ENCODE measurements at regions not wholly inside any gene's neighbourhood (a gene's known extent, or its start where the extent isn't known, plus 50 kb on each side); places are given as distances from the start of the nearest gene placed in this dataset.

GRCh38 chr4:3644849-3645627 lies 112.8 kb upstream of the LRPAP1 start:
- Histone ChIP-seq H3K27ac (ENCODE audit: insufficient read depth, low read depth, low read length) (no peak overlapping the region), H2AFZ (ENCODE audit: low read depth, low read length) (no peak overlapping the region), H3K4me1 (ENCODE audit: control insufficient read depth, extremely low read depth, insufficient read depth, low read length) (no peaks in the 10 kb centered on the region), H3K9me3 (replicated peaks; ENCODE audit: control insufficient read depth, insufficient read depth, low read length) (no peaks in the 10 kb centered on the region), H3K27me3 (ENCODE audit: control insufficient read depth in 2 of 2, insufficient read depth in 2 of 2, low read length in 2 of 2) (no peaks in the 10 kb centered on the region), H3K4me3 (replicated peaks in 1 of 3; ENCODE audit: insufficient read depth in 1 of 3, low read depth in 1 of 3, low read length in 3 of 3) (no peak overlapping the region), H3K79me2 (ENCODE audit: control insufficient read depth, insufficient read depth, low read length) (no peaks in the 10 kb centered on the region), H3K36me3 (ENCODE audit: control insufficient read depth in 2 of 2, extremely low read depth in 1 of 2, insufficient read depth in 2 of 2, low read length in 2 of 2) (no peaks in the 10 kb centered on the region), H3K9me1 (replicated peaks; ENCODE audit: control insufficient read depth, extremely low read depth, insufficient read depth, low read length) (no peaks in the 10 kb centered on the region), H4K20me1 (replicated peaks; ENCODE audit: control insufficient read depth, extremely low read depth, insufficient read depth, low read length) (no peaks in the 10 kb centered on the region), H3K4me2 (ENCODE audit: insufficient read depth, low read length) (no peak overlapping the region), H3K9ac (replicated peaks; ENCODE audit: extremely low read depth, insufficient read depth, low read length) (no peak overlapping the region)
- no peak for TF ChIP-seq POLR2A (IDR thresholded peaks at IDR 0.05; ENCODE audit: low read depth, low read length)
- TF ChIP-seq FOS (IDR thresholded peaks at IDR 0.05; ENCODE audit: borderline replicate concordance, insufficient read depth, low read length), result no peak
- no peak for TF ChIP-seq POLR2AphosphoS5 (IDR thresholded peaks at IDR 0.05; ENCODE audit: insufficient read depth, low read depth, low read length)
- TF ChIP-seq, protein P1, sequence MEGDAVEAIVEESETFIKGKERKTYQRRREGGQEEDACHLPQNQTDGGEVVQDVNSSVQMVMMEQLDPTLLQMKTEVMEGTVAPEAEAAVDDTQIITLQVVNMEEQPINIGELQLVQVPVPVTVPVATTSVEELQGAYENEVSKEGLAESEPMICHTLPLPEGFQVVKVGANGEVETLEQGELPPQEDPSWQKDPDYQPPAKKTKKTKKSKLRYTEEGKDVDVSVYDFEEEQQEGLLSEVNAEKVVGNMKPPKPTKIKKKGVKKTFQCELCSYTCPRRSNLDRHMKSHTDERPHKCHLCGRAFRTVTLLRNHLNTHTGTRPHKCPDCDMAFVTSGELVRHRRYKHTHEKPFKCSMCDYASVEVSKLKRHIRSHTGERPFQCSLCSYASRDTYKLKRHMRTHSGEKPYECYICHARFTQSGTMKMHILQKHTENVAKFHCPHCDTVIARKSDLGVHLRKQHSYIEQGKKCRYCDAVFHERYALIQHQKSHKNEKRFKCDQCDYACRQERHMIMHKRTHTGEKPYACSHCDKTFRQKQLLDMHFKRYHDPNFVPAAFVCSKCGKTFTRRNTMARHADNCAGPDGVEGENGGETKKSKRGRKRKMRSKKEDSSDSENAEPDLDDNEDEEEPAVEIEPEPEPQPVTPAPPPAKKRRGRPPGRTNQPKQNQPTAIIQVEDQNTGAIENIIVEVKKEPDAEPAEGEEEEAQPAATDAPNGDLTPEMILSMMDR (IDR thresholded peaks at IDR 0.05; ENCODE audit: extremely low read depth in 1 of 2, insufficient read depth in 1 of 2, low read depth in 1 of 2, low read length in 2 of 2), result no peak
- no peak for TF ChIP-seq GATA2 (IDR thresholded peaks at IDR 0.05; ENCODE audit: insufficient read depth, insufficient read length, low read depth, low read length)
- no peak for TF ChIP-seq JUN (IDR thresholded peaks at IDR 0.05; ENCODE audit: borderline replicate concordance, insufficient read depth, insufficient read length, low read depth)
- TF ChIP-seq EZH2 (IDR thresholded peaks at IDR 0.05; ENCODE audit: borderline replicate concordance, low read depth, low read length, severe bottlenecking), result no peak
- no peak for TF ChIP-seq MYC (IDR thresholded peaks at IDR 0.05; ENCODE audit: low read depth, low read length)
- no peak for TF ChIP-seq MAX (IDR thresholded peaks at IDR 0.05; ENCODE audit: insufficient read depth, insufficient read length)
- ChIA-PET CTCF (no interaction called here), POLR2A (no interaction called here)
- no TSS peak for BruUV-seq (replicated peaks)
- no peak for DNase-seq (ENCODE audit: low read depth, low spot score)
- intact Hi-C loops (cut with micrococcal nuclease) (no loop called here), dilution Hi-C loops (cut with MboI; ENCODE audit: extremely low pct_ligation_motif_present, low sequenced_read_pairs) (no loop called here)
- FAIRE-seq, result no peak

All from endothelial cell of umbilical vein (primary cell).